Mucosa of descending colon (tissue), 3 donors: ENCODE measurements at regions not wholly inside any gene's neighbourhood (a gene's known extent, or its start where the extent isn't known, plus 50 kb on each side); places are given as distances from the start of the nearest gene placed in this dataset.

ENCODE experiments used
- ATAC-seq: fragments of 200-7000 bp; cut with Tn5 transposase; one replicate; pipeline ENCODE4 v1.9.1; 2020; ENCODE audit warnings: mild to moderate bottlenecking, moderate library complexity
- DNase-seq, 3 donors: peaks; one replicate each; pipeline ENCODE4 v3.0.0-alpha.2; 2020
- H3K36me3 ChIP-seq: fragments of 200-600 bp; one replicate; pipeline ENCODE4 v1.8.0; 2021; ENCODE audit warnings: low read depth, mild to moderate bottlenecking
- H3K4me1 ChIP-seq: fragments of 200-600 bp; one replicate; pipeline ENCODE4 v1.8.0; 2021; ENCODE audit warnings: low read depth, mild to moderate bottlenecking
- H3K4me3 ChIP-seq: fragments of 200-600 bp; one replicate; pipeline ENCODE4 v1.8.0; 2021; ENCODE audit warnings: mild to moderate bottlenecking
- H3K9me3 ChIP-seq: fragments of 200-600 bp; one replicate; pipeline ENCODE4 v1.8.0; 2021; ENCODE audit warnings: mild to moderate bottlenecking
- CTCF ChIP-seq: fragments of 200-600 bp; IDR thresholded peaks from one replicate; pipeline ENCODE4 v1.8.0; 2022; ENCODE audit warnings: antibody characterized with exemption, mild to moderate bottlenecking
- intact Hi-C, 2 donors: fragments of 100-400 bp; cut with DNase I in 1 of 2; cut with micrococcal nuclease in 1 of 2; formaldehyde crosslinking; loops; one replicate each; pipeline versions ENCODE4 v1.11.0 to v1.11.1; 2022; cut with DNase I, micrococcal nuclease
- donor health status: DM: no; HTN: no; CAD: no; lungs with moderate emphysema.
- donor health status: DM: no; HTN: no; CAD: no.
- donor health status: DM: no; HTN: yes; CAD: no.

GRCh38 chr20:20933142-20933958, 172.8 kb downstream of the LINC00237 start:
- ATAC-seq: no peak
- H3K36me3 ChIP-seq: no peaks in the 10 kb centered on the region
- intact Hi-C loops: no loop called here
- H3K4me3 ChIP-seq: no peak overlapping the region
- no peak for DNase-seq
- H3K4me1 ChIP-seq: no peaks in the 10 kb centered on the region
- no peaks in the 10 kb centered on the region for H3K9me3 ChIP-seq
- no peak for TF ChIP-seq CTCF

- no peak for ATAC-seq
- no peak overlapping the region for H3K4me3 ChIP-seq
- no peaks in the 10 kb centered on the region for H3K4me1 ChIP-seq
- intact Hi-C loops: no loop called here
- no peaks in the 10 kb centered on the region for H3K9me3 ChIP-seq
- no peak for TF ChIP-seq CTCF
- no peak for DNase-seq
- no peaks in the 10 kb centered on the region for H3K36me3 ChIP-seq
Measured at GRCh38 chr20:20932156-20932555, 174.0 kb downstream of the LINC00237 start.

GRCh38 chr20:20931632-20932031, 174.5 kb downstream of the LINC00237 start:
- no peaks in the 10 kb centered on the region for H3K4me1 ChIP-seq
- no peak for ATAC-seq
- intact Hi-C loops: no loop called here
- H3K4me3 ChIP-seq: no peak overlapping the region
- no peak for TF ChIP-seq CTCF
- DNase-seq: no peak
- no peaks in the 10 kb centered on the region for H3K36me3 ChIP-seq
- H3K9me3 ChIP-seq: no peaks in the 10 kb centered on the region

GRCh38 chr20:20931024-20931423, 175.1 kb downstream of the LINC00237 start:
- intact Hi-C loops: no loop called here
- no peaks in the 10 kb centered on the region for H3K36me3 ChIP-seq
- ATAC-seq (no peak), DNase-seq (no peak)
- no peak for TF ChIP-seq CTCF
- H3K4me3 ChIP-seq: no peak overlapping the region
- H3K4me1 ChIP-seq: no peaks in the 10 kb centered on the region
- no peaks in the 10 kb centered on the region for H3K9me3 ChIP-seq

- no peaks in the 10 kb centered on the region for H3K9me3 ChIP-seq
- no peak overlapping the region for H3K4me3 ChIP-seq
- DNase-seq (no peak), ATAC-seq (no peak)
- no peaks in the 10 kb centered on the region for H3K4me1 ChIP-seq
- no peak for TF ChIP-seq CTCF
- intact Hi-C loops: no loop called here
- no peaks in the 10 kb centered on the region for H3K36me3 ChIP-seq
Measured at GRCh38 chr20:20930500-20930899, 175.7 kb downstream of the LINC00237 start.
